ENCODE measurements at regions not wholly inside any gene's neighbourhood (a gene's known extent, or its start where the extent isn't known, plus 50 kb on each side); places are given as distances from the start of the nearest gene placed in this dataset.

GRCh38 chr10:56298941-56299340, 62.1 kb downstream of the ZWINT start:
- no peak for TF ChIP-seq POLR2A (IDR thresholded peaks at IDR 0.05)
- TF ChIP-seq CTCF (IDR thresholded peaks at IDR 0.05), result no peak

Data from esophagus squamous epithelium (tissue), 4 donors.